Activated T-cell treated with anti-CD3 and anti-CD28 coated beads, Interleukin-2, amount 50 U/mL, for 72 hours (primary cell): ENCODE measurements at regions not wholly inside any gene's neighbourhood (a gene's known extent, or its start where the extent isn't known, plus 50 kb on each side); places are given as distances from the start of the nearest gene placed in this dataset.

Experiments
- ATAC-seq, 2 donors: fragments of 150-1000 bp; cut with Tn5 transposase; replicated peaks in 1 of 2; 2 replicates each; pipeline ENCODE4 v1.10.0; 2021; ENCODE audit warnings: moderate library complexity in 2 of 2, mild to moderate bottlenecking in 1 of 2
- DNase-seq, 2 donors: peaks; one replicate each; pipeline ENCODE4 v3.0.0; 2021 to 2022; ENCODE audit warnings: mixed read lengths in 1 of 2
- H3K27ac Mint-ChIP-seq: one replicate; pipeline ENCODE4 v1.8.0; 2022; ENCODE audit warnings: mild to moderate bottlenecking, moderate library complexity, mixed read lengths
- H3K27me3 Mint-ChIP-seq: one replicate; pipeline ENCODE4 v1.8.0; 2022; ENCODE audit warnings: low read depth, mixed read lengths
- H3K36me3 Mint-ChIP-seq, 2 donors: one replicate each; pipeline ENCODE4 v1.8.0; 2022; ENCODE audit warnings: mixed read lengths in 2 of 2, mild to moderate bottlenecking in 1 of 2; ENCODE audit not compliant: insufficient read depth in 2 of 2
- H3K4me1 Mint-ChIP-seq: one replicate; pipeline ENCODE4 v1.8.0; 2022; ENCODE audit warnings: low read depth, mixed read lengths
- H3K4me3 Mint-ChIP-seq, 2 donors: one replicate each; pipeline ENCODE4 v1.8.0; 2022; ENCODE audit warnings: mild to moderate bottlenecking in 2 of 2, mixed read lengths in 2 of 2, moderate library complexity in 2 of 2
- H3K9me3 Mint-ChIP-seq, 2 donors: one replicate each; pipeline ENCODE4 v1.8.0; 2022; ENCODE audit warnings: mixed read lengths in 2 of 2

- Mint-ChIP-seq H3K27ac (no peak overlapping the region), H3K9me3 (peaks cover 1 to 2% of the 10 kb centered on the region in 2 donors), H3K4me3 (no peak overlapping the region), H3K4me1 (peaks cover 5% of the 10 kb centered on the region), H3K27me3 (peaks cover 34% of the 10 kb centered on the region), H3K36me3 (peaks cover 0 to 4% of the 10 kb centered on the region in 2 donors)
- ATAC-seq (no peak), DNase-seq (no peak)
These were observed 70.2 kb downstream of the ETS2 start for GRCh38 chr21:38875694-38876492.
